Stimulated activated CD4-positive, alpha-beta T cell treated with anti-CD3 and anti-CD28 coated beads, Interleukin-12 subunit alpha, Interleukin-12 subunit beta, amount 100 ng/mL, for 48 hours (primary cell): ENCODE measurements at regions not wholly inside any gene's neighbourhood (a gene's known extent, or its start where the extent isn't known, plus 50 kb on each side); places are given as distances from the start of the nearest gene placed in this dataset.
"Not testable (repeated sequence)": the region's sequence is repeated elsewhere in the genome, so short reads cannot be mapped to it uniquely, and the experiment has no call there.

ENCODE experiments used
- DNase-seq, 3 donors: peaks; one replicate each; pipeline ENCODE4 v3.0.0-alpha.2; 2020; ENCODE audit warnings: low read depth in 2 of 3, low spot score in 1 of 3

DNA sequence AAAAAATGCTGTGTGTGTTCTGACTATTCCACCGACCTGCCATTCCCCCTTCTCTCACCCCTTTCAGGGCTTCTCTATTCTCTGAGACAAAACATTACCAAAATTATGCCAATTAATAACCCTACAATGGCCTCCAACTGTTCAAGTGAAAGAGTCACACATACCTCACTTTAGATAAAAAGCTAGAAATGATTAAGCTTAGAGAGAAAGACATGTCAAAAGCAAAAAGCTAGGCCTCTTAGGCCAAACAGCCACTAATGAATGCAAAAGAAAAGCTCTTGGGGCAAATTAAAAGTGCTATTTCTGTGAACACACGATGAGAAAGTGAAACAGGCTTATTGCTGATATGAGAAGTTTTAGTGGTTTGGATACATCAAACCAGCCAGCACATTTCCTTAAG, 279.6 kb upstream of the GRAMD2B start:
- no peak for DNase-seq

DNA sequence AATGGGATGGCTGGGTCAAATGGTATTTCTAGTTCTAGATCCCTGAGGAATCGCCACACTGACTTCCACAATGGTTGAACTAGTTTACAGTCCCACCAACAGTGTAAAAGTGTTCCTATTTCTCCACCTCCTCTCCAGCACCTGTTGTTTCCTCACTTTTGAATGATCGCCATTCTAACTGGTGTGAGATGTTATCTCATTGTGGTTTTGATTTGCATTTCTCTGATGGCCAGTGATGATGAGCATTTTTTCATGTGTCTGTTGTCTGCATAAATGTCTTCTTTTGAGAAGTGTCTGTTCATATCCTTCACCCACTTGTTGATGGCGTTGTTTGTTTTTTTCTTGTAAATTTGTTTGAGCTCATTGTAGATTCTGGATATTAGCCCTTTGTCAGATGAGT, 272.9 kb upstream of the GRAMD2B start:
- DNase-seq = not testable (repeated sequence)

DNA sequence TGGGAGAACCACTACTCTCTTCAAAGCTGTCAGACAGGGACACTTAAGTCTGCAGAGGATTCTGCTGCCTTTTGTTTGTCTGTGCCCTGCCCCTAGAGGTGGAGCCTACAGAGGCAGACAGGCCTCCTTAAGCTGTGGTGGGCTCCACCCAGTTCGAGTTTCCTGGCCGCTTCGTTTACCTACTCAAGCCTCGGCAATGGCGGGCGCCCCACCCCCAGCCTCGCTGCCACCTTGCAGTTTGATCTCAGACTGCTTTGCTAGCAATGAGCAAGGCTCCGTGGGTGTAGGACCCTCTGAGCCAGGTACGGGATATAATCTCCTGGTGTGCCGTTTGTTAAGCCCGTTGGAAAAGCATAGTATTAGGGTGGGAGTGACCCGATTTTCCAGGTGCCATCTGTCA, 267.9 kb upstream of the GRAMD2B start:
- not testable (repeated sequence) for DNase-seq

- no peak for DNase-seq
Measured at GRCh38 chr5:126166368-126166767, 256.8 kb upstream of the GRAMD2B start.

DNA sequence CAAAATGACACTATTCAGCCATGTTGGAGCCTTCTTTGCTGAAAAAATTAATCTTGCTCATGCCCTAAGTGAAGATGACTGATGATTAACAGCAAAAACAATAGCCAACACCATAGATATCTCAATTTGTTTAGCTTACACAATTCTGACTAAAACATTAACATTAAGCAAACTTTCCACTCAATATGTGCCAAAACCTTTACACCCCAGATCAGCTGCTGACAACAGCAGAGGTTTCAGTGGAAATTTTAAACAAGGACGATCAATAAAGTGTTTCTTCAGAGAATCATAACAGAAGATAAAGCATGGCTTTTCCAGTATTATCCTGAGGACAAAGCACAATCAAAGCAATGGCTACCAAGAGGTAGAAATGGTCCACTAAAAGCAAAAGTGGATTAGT, 254.4 kb upstream of the GRAMD2B start:
- DNase-seq = no peak

- DNase-seq = no peak
Measured at GRCh38 chr5:126171916-126172315, 251.3 kb upstream of the GRAMD2B start.

GRCh38 chr5:126172812-126173211, 250.4 kb upstream of the GRAMD2B start:
- no peak for DNase-seq

GRCh38 chr5:126178521-126178920, 244.7 kb upstream of the GRAMD2B start:
- no peak for DNase-seq

GRCh38 chr5:126182971-126183695, 240.1 kb upstream of the GRAMD2B start:
- no peak for DNase-seq

DNA sequence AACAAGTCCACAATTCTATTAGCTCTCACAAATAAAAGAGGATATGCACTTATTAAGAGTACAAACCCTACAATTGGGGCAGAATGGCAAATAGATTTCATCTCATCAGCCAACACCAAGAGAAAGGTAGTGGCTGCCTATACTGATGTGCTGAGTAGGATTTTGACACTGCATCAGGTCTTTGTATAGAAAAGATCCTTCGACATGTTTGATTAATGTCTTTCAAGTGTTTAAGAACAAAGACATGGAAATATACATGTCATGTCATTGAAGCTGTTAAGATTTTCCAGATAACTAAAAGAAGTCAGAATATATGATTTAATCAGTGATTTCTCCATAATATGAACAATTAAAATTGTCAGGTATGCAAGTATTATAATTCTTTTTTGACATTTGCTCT, 238.7 kb upstream of the GRAMD2B start:
- DNase-seq = no peak

DNA sequence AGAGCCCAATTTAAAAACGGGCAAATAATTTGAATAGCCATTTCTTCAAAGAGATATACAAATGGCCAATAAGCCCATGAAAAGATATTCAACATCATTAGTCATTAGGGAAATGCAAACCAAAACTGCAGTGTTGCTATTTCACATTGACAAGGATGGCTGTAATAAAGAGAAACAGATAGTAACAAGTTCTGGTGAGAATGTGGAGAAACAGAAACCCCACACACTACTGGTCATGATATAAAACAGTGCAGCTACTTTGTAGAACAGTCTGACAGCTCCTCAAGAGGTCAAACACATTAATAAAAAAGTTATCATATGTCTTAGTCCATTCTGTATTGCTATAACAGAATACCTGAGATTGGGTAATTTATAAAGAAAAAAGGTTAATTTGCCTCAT, 237.0 kb upstream of the GRAMD2B start:
- DNase-seq = no peak

- no peak for DNase-seq
Measured at GRCh38 chr5:126188804-126189203, 234.4 kb upstream of the GRAMD2B start.

DNA sequence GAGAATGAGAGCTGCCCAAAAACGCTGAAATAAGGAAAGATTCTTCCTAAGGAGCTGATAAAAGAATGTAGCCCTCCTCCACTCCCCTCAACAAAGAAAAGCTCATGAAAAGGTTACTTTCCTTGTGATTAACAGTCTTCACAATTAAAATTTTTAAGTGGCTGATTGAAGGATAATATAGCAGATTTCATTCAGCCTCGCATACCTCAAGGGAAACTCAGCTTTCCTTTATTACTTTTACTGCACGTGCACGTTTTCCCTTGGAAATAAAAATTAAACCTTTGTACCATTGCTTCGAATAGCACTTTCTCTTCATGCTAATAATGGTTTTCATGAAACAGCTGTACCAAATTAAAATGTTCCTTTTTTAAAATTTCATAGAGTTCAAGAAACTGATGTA, 234.0 kb upstream of the GRAMD2B start:
- no peak for DNase-seq

DNA sequence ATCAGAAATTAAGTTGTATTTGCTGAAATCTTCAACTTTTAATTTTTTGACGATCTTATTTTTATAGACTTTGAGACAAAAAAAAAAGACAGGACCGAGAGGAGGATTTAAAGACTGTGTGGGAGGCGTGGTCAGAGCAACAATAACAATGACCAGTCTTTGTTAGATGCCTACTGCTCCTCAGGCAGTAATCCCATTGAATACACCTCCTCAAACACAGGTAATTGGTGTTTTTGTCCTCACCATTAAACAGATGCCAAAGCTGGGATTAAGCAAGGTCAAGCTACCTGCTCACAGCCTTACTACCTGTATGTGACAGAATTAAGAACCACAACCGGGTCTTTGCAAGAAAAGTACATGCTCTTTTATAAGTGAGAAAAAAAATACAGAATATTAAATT, 233.3 kb upstream of the GRAMD2B start:
- DNase-seq = no peak

GRCh38 chr5:126192226-126192625, 231.0 kb upstream of the GRAMD2B start:
- no peak for DNase-seq

DNA sequence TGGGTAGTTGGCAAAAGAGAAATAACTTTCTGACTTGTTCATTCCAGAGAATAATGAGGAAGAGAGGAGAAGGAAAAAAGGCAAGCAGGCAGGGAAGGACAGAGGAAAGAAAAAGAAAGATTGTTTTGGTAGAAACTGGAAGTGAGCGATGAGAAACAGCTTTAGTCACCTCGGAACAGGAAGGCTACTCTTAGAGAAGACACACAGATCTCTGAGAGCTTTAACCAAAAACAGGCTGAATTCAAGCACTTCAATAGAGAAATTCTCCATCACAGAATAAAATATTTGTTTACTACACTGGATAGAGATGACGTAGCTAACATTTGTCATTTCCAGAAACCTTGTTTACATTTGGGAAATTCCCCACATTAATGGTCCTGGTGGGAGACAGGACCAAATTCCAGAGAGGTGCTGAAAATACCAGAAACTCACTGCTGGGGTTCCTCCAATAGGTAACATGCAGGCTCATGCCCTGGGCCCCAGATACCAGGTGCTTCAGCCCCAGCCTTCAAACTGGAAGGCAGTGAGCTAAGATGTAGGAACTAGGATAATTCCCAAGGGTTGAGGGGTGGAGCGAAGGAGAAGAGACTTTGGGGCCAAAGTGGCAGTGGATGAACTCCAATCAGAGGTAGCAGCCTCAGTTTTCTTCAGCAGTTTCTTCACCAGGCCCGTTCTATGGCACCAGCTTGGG, 227.7 kb upstream of the GRAMD2B start:
- no peak for DNase-seq

GRCh38 chr5:126198531-126198930, 224.7 kb upstream of the GRAMD2B start:
- DNase-seq = no peak

- no peak for DNase-seq
Measured at GRCh38 chr5:126199467-126199866, 223.7 kb upstream of the GRAMD2B start.

DNA sequence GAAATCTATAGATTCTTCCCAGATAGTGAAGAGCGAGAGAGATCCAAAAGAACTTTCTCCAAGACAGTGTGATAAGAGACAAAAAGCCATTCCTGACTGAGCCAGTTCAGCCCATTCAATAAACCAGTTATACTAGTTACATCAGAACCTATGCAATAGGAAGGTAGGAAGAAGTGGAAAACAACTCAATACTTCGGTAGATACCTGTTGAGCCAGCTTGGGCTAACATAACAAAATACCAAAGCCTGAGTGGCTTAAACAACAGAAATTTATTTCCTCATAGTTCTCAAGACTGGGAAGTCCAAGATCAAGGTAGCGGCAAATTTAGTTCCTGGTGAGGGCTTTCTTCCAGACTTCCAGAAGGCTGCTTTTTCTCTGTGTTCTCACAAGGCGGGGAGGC, 214.5 kb upstream of the GRAMD2B start:
- DNase-seq = no peak

DNA sequence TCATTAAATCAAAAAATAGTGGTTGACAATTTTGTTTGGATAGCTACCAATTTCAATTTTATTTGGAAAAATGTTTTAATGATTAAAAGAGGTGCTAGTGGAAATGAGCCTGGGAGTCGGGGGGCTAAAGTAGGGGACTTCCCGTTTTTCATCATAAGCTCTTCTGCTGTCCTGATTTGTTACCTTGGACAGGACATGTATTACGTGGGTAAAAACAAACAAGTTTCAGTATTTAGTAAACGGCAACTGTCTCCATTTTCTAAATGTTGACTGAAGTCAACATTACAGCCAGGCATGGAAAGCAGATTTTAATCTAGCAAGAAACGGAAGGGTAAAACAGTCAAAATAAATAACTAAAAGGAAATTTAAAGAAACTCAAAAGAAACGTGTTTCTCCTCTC, 212.3 kb upstream of the GRAMD2B start:
- no peak for DNase-seq

- no peak for DNase-seq
Measured at GRCh38 chr5:126219616-126220015, 203.6 kb upstream of the GRAMD2B start.

- no peak for DNase-seq
Measured at GRCh38 chr5:126220725-126221124, 202.5 kb upstream of the GRAMD2B start.

DNA sequence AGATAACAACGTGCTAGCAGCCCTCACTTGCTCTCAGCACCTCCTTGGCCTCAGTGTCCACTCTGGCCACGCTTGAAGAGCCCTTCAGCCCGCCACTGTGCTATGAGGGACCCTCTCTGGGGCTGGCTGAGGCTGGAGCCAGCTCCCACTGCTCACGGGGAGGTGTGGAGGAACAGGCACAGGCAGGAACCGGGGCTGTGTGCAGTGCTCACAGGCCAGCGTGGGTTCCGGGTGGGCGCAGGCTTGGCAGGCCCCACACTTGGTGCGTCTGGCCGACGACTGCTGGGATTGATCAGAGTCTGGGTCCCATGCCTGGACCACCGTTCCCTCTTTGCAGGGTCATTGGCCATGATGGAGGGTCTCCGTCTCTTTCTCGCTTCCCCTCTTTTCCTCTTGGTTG, 194.3 kb upstream of the GRAMD2B start:
- no peak for DNase-seq
